Erythroblast (primary cell): ENCODE measurements at regions not wholly inside any gene's neighbourhood (a gene's known extent, or its start where the extent isn't known, plus 50 kb on each side); places are given as distances from the start of the nearest gene placed in this dataset.

Experiments
- DNase-seq, 2 experiments: peaks; one replicate each; lab custom pipeline; 2025; lab: John Stamatoyannopoulos, UW
- GATA1 ChIP-seq: IDR thresholded peaks from 2 replicates; pipeline ENCODE4 v1.6.1; 2011; ENCODE audit warnings: low read depth, mild to moderate bottlenecking, control low read depth, low read length, moderate library complexity
- POLR2A ChIP-seq: IDR thresholded peaks from 2 replicates; pipeline ENCODE4 v1.6.1; 2011; ENCODE audit warnings: mild to moderate bottlenecking, low read length

DNA sequence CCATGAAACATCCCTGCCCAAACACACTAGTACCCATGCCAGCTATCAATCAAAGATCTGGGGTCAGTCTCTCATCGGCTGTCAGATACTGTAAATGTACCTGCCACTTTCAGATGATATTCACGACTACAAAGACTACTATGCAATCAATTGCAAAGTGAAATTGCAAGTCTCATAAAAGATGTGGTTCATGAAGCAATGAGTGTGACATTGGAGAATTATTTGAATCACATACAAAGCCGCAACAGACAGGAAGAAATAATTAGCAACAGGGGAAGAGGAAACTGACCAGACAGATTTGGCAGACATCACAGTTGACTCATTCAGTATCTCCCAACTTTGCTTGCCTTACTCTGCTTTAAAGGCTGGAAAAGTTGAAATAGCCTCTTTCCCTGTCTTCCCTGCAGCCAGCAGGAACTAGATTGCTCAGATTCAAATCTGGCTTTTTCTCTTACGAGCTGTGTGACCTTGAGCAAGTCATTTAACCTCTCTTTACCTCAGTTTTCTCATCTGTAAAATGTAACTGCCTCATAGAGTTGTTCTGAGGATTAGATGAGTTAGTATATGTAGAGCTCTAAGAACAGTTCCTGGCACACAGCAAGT is 95.7 kb upstream of the C3orf80 start:
- TF ChIP-seq POLR2A: no peak
- TF ChIP-seq GATA1: no peak
- DNase-seq: no peak

DNA sequence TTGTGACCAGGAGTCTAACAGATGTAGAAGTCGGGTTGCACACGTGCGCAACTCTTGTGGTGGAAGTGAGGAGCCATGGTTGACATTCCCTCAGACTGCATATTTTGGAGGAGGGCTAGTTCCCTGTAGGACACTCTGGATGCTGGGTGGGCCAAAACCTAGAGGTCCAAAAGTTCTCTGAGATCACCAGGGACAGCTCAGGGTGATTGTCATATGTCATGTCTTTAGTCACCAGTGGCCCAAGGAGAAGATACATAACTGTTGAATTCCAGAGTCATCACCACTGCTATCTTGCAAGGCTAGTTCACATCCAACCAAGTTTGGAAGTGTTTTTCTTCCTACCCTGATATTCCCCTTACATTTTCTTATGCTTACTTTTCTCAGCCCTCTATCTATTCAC is 95.2 kb upstream of the C3orf80 start:
- TF ChIP-seq GATA1 (no peak), POLR2A (no peak)
- no peak for DNase-seq

DNA sequence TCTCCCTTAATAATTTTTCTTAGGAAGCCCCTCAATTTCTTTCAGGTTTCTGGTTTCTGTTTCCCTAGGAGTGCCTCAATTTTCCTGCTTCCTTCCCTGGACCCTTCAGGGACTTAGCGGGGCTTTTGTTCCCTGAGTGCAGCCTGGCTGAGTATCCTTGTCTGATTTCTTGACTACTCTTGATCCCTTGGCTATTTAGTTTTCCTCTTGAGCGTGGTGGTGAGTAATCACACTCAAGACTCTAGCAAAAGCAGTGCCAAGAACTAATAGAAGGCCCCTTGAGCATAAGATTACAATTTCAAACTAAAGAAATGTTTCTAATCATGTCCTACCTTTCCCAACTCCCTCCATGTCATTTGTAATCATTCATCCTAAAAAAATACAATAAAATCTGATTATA is 94.3 kb upstream of the C3orf80 start:
- DNase-seq: no peak
- TF ChIP-seq POLR2A (no peak), GATA1 (no peak)

DNA sequence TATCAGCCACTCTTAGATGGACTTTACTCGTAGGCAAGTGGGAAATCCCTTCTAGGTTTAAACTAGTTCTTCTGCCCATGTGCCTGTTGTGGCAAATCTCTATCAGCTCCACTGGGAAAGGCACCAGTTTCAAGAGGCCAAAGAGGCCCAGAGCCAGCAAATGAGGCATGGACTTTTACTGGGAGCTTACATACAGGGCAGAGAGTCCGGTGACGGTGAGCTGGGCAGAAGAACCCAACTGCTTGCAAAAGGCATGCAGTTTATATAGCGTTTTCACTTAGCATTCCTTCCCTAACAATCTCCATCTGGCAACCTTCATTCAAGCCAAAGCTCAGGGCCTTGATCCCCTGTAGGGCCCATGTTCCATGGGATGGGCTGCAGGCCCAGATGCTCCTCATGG is 93.0 kb upstream of the C3orf80 start:
- TF ChIP-seq GATA1 (no peak), POLR2A (no peak)
- DNase-seq: no peak

DNA sequence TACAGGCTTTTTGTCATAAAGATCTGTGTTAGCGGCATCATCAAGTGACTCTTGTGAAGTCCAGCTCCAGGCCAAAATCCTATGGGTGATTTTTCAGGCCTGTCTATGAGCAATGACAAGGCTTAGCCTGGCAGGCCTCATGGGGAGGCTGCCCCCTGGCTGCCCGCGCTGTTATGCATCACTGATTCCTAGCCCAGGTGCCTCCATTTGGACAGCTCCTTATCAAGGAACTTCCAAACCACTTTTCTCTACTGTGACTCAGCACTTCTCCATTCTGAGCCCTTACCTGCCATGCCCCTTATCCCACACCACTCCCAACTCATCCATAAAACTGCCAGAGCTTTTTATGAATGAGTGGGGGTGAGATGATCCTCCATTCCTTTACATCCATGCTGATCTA is 91.5 kb upstream of the C3orf80 start:
- TF ChIP-seq GATA1: no peak
- no peak for TF ChIP-seq POLR2A
- peak; percentile 36 to 38 for DNase-seq

DNA sequence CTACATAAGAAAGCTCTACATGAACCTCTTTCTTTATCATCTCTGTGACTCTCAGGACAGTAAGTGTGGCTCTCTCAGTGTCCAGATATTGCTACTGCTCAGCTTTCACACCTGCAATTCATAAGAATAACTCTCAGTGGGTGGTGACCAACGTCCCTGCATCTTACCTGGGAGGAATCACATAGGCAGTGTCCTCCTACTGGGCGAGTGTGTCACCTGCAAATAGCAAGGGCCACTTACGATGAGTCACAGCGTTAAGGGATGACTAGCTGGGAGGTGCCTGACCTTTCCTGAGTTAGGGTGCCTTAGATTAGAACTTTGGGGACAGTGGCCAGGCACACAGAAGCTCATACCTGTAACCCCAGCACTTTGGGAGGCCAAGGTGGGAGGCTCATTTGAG is 90.8 kb upstream of the C3orf80 start:
- TF ChIP-seq POLR2A (no peak), GATA1 (no peak)
- peak in 1 of 2 experiments; percentile 4 for DNase-seq

DNA sequence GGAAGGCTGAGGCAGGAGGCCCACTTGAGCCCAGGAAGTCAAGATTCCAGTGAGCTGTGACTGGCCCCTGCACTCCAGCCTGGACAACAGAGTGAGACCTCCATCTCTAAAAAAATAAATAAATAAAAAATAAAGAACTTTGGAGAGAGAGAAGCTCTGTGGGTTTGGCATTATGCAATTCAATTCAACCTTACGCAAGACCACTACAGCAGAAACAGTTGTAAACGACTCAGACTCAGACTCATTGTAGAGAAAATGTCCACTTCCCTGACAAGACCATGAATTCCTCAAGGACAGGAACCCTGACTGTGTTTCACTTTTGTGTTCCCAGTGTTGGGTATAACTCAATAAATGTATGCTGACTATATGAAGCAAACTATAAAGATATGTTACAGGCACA is 90.3 kb upstream of the C3orf80 start:
- TF ChIP-seq POLR2A (no peak), GATA1 (no peak)
- peak in 1 of 2 experiments; percentile 10 for DNase-seq

DNA sequence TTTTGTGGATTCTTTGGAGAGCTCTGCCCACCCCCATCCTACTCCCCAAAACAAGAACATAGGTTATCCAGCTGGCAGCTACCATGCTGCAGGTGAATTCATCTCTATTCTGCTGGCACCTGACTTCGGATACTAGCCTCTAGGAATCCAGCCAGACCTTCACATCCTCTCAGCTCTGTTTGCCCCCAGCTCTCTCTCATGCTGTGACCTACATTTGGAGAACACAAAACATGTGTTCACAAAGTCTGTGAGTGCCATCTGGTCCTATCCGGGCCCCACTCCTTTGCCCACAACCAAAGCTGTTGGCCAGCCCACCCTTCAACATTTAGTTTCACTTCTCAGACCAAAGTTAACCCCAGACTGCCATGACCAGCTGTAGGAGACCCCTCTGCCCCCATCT is 89.4 kb upstream of the C3orf80 start:
- TF ChIP-seq POLR2A (no peak), GATA1 (no peak)
- no peak for DNase-seq

DNA sequence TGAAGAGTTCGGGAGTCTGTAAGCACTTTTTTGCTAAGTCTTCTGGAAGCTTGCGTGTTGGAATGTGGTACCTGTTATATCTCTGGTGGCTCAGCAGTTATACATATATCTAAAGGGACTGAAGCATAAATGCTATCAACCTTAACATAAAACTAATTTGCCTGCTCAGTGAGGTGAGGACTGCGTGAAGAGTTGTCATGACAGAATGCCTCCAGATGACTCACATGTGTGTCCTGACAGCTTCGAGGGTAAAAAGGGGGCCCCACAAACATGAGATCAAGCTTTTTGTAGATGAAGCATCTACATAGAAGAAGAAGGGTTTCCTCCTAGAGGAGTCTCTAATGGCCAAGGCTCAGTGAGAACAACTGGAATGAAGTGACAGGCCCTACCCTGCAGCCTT is 88.8 kb upstream of the C3orf80 start:
- DNase-seq: no peak
- TF ChIP-seq GATA1 (no peak), POLR2A (no peak)

DNA sequence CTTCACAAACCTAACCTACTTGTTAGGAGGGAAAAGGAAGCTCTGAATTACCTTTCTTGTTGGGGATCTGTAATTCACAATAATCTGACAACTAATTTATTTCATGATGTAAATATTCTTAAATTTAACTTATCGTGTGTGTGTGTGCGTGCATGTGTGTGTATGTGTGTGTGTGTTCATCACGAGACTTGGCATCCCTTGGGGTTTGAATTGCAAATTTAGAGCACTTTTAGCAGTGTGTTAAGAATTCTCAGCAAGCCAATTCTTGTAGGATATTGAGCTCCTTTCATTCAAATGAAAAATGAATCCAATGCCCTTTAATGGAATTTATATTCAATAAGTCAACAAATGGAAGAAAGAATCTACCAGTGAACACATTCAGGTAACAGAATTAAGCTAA is 85.9 kb upstream of the C3orf80 start:
- no peak for TF ChIP-seq GATA1
- TF ChIP-seq POLR2A: no peak
- no peak for DNase-seq

DNA sequence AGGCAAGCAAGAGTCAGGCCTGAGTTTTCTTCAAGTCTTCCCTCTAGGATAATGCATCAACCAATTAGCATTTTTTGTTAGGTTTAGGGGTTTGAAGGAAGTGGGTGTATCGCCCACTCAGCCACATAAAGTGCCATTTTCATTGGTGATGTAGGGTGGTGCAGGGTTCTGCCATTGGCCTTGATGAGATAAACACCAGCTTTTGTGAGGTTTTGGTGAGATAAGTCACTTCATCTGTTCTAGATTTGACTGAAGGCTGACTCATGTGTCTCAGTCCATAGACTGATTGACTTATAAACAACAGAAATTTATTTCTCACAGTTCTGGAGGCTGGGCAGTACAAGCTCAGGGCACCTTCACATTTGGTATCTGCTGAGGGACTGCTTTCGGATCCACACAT is 84.5 kb upstream of the C3orf80 start:
- no peak for TF ChIP-seq POLR2A
- no peak for TF ChIP-seq GATA1
- peak in 1 of 2 experiments; percentile 60 for DNase-seq

DNA sequence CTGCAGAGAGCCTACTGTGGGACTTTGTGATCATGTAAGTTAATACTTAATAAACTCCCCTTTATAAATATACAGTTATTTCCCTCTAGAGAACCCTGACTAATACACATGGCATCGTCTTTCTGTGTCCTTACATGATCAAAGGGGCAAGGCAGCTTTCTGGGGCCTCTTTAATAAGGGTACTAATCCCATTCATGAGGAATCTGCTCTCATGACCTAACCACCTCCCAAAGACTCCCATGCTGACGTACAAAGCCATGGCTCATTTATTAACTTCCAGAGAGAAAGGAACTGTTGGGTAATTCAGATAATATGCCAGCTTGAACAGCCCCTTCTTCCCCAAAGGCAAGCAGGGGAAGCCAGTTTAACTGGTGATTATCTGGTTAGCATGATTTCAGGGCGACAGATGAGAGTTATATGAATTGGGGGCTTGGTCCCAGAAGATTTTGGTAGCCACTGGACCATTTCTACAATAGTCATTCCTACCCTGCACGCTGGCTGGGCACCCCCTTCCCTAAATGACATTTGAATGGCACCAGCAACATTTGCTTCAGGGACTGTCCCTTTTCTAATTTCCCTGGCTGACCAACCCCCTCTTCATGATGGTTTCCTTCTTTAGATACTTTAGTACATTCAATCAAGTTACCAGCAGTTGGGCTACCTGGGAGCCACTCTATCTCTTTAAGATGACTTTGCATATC is 83.6 kb upstream of the C3orf80 start:
- TF ChIP-seq GATA1 (no peak), POLR2A (no peak)
- no peak for DNase-seq

DNA sequence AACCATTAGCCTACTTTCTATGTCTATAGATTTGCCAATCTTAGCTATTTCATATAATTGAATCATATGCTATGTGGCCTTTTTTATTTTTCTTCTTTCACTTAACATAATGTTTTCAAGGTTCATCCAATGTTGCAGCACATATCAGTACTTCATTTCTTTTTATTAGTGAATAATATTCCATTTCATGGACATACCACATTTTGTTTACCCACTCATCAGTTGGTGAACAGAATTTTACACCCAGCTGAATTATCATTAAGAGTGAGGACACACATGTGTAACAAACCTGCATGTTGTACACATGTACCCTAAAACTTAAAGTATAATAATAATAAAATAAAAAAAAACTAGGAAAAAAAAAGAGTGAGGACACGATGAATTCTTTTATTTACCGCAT is 81.7 kb upstream of the C3orf80 start:
- no peak for DNase-seq
- TF ChIP-seq POLR2A (no peak), GATA1 (no peak)

DNA sequence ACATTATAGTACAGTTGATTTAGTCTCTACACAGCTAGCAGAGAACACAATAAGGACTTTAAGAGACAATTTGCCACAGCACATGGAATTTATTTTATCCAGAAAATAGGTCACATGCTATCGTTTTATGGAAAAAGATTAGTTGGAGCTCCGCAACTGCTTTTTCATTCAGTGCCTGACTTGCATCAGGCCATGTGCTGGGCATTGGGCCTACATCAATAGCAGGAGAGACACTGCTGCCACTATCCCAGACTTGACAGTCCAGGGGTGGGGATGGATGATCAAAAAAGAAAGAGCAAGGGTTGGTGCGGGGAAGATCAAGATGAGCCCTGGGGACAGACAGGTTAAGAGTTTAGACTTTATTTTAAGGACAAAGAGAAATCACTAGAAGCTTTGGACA is 75.2 kb upstream of the C3orf80 start:
- TF ChIP-seq POLR2A (no peak), GATA1 (no peak)
- DNase-seq: no peak

DNA sequence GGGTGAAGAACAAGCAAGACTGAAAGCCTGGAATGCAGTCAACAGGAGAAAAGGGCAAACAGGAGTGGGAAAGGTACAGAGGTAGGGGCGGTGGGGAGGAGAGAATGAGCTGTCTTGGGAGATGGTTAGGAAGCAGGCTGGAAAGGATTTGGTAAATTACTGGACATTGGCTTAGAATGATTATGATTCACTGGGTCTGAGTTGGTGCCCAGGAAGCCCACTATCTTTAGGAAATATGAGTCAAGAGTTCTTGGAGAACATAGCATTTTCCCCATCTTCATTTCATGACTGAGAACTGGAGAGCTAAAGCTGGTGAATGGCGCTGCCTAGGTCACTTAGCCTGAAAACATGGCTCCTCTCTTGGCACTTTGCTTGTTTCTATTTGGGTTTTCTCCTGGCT is 74.7 kb upstream of the C3orf80 start:
- no peak for TF ChIP-seq POLR2A
- TF ChIP-seq GATA1: no peak
- no peak for DNase-seq

DNA sequence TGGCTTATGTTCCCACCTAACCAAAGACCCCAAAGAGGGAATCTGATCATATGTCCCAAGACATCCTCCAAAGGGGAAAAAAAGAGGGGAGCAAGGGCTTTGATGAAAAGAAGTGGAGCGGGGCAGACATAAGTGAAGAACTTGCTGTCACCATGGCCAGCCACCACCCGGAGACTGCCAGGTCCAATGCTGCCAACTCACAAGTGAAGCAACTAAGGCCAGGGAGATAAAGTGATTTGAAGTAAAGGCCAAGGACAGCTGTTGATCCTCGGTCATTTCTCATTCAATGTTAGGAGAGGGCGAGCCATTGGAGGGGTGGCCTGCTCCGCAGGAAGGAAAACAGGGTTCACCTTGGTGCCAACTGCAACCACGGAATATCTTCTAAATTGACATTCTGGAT is 72.6 kb upstream of the C3orf80 start:
- TF ChIP-seq POLR2A: no peak
- no peak for TF ChIP-seq GATA1
- no peak for DNase-seq
